Cardiac septum (tissue), 1 donor: ENCODE measurements at regions not wholly inside any gene's neighbourhood (a gene's known extent, or its start where the extent isn't known, plus 50 kb on each side); places are given as distances from the start of the nearest gene placed in this dataset.
"Not testable (repeated sequence)": the region's sequence is repeated elsewhere in the genome, so short reads cannot be mapped to it uniquely, and the experiment has no call there.

Experiments used
- DNase-seq: peaks from one replicate; pipeline ENCODE4 v3.0.0-alpha.2; 2020; ENCODE audit warnings: low spot score
- intact Hi-C: fragments of 100-400 bp; cut with DNase I; formaldehyde crosslinking; loops from one replicate; pipeline ENCODE4 v1.14.0; 2022
- donor health status: DM: no; HTN: no; CAD: no.

DNA sequence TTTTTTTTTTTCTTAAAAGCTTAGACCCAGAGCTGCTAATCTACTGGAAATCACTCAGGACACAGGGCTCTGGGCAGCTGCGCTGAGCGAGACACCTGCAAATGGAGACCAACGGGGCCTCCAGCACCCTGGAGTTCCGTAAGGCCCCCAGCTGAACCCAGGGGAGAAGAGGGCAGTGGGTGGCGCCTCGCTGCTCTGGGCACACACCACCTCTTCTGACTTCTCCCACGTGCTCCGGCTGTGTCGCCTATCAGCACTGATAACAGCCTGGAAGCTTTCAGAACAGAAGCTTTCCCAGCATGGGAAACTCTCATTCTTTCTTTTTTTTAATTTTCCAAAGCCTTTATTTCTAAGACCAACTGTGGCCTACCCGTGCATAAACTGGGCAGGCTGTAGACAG lies 2695.8 kb upstream of the TPTE start:
- intact Hi-C loops, DNase-seq: not testable (repeated sequence)

DNA sequence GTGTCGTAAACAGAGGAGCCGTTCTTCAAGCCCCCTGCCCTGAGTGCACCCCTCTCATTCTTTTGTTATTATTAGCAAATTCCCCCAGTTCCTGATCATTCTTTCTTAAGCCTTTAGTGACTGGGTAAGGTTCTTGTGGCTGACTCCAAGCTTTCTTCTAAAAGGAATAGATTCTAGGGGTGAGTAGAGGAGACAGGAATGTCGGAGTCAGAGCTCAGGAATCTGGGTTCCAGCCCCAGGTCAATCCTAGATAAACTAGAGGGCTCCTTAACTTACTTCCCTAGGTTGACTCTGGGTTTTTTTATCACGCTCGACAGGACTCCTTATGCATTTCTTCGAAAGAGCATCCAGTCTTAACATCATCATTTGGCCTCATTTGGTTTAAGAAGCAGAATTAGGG lies 2695.2 kb upstream of the TPTE start:
- intact Hi-C loops, DNase-seq: not testable (repeated sequence)

DNA sequence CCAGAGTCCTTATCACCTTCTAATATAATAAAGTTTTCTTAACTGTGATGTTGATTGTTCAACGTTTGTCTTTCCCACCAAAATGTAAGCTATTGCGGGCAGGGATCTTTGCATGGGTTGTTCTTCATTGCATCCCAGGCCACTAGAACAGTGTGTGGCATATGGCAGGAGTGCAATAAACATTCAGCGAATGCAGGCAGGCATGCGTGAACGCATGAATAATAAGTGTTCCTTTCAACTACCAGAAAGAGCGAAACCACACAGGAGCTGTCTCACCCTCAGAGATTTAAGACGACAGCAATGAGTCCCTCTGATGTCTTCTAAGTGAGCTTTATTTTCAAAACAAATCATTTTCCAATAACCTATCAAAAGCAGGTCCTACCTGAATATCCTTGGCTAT lies 2693.1 kb upstream of the TPTE start:
- DNase-seq, intact Hi-C loops: not testable (repeated sequence)

DNA sequence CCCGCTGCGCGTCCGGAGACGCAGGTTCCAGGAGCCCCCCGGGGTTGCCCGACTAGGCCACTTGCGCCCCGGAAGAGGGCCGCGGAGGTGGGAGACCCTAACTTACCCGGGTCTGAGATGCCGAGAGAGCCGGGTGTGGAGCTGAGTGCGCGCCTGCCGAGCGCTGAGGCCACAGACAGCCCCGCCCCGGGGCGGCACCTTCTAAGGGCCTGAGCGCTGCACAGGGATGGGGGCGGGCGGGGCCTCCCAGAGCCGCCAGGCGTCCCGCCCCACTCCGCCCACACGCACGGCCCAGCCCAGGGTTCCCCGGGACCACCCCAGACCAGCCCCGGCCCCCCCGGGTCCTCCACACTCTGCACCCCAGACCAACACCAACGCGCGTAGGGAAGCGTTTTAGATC lies 2692.0 kb upstream of the TPTE start:
- DNase-seq, intact Hi-C loops: not testable (repeated sequence)

DNA sequence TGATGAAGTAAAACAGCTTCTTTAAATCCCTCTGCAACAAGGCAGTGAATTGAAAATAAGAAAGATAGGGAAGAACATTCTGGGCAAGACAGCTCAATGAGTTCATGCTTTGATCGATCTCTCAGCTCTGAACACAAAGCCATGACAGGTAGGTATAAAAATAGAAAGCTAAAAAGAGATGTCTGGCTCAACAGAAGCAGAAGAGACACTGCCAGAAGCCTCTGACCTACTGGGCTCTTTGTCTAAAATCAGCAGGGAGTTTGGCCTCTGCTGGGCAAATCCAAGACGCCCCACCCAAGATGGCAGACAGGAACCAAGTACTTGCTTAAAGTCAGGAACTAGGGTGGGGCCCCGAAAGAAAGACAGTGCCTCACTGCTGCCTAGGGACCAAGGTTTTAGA lies 2684.1 kb upstream of the TPTE start:
- DNase-seq, intact Hi-C loops: not testable (repeated sequence)

DNA sequence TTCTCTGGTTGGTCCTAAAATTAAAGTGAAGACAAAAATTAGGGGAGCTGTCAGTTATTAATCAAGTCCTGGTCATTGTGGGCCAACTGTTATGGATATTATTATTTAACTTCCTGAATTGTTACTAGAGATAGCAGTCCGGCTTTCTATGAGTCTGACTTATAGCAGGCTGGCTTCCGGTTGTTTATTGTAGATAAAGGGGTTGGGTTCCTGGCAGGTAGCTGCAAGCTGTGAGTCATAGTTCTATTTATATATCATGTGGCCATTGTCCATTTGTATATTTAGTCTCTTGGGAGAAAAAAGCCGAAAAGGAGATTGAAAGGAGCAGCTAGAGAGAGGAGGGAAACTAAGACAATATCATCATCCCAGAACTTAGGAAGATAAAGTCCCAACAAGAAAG lies 2668.0 kb upstream of the TPTE start:
- DNase-seq, intact Hi-C loops: not testable (repeated sequence)

DNA sequence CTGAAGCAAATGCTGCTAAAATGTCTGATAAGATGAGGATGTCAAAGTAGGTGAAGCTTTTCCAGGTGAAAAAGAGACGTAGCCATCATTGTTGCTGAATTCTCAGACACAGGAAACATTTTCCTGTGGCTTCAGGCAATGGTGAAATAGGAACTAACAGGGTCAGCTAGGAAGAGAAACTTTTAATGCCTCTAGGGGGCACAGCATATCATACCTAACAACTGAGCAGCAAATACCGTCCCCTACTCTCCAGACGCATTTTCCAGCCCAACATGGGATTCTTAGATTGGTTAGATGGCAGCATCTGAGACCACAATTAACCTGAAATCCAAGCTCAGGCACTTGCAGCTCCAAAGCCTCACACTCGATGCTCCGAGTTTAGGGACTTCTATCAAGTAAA lies 2667.5 kb upstream of the TPTE start:
- intact Hi-C loops, DNase-seq: not testable (repeated sequence)
